ENCODE measurements at regions not wholly inside any gene's neighbourhood (a gene's known extent, or its start where the extent isn't known, plus 50 kb on each side); places are given as distances from the start of the nearest gene placed in this dataset.

- no peak for TF ChIP-seq POLR2A (IDR thresholded peaks at IDR 0.05; ENCODE audit: low read depth, low read length)
- no peak for TF ChIP-seq CTCF (IDR thresholded peaks at IDR 0.05; ENCODE audit: extremely low read depth in 1 of 2, insufficient read depth in 1 of 2, low read depth in 1 of 2, low read length in 2 of 2)
- no peak for TF ChIP-seq FOS (IDR thresholded peaks at IDR 0.05; ENCODE audit: borderline replicate concordance, insufficient read depth, low read length)
These were observed 566.0 kb downstream of the NR4A2 start for GRCh38 chr2:155766342-155767115.
